IPS-18c (cell line): ENCODE measurements at regions not wholly inside any gene's neighbourhood (a gene's known extent, or its start where the extent isn't known, plus 50 kb on each side); places are given as distances from the start of the nearest gene placed in this dataset.

Experiments used
- H3K4me3 ChIP-seq: 2 replicates; pipeline ENCODE4 v1.7.0; 2013; ENCODE audit warnings: low read depth, mild to moderate bottlenecking, low read length, moderate library complexity; ENCODE audit not compliant: insufficient read depth
- H3K9me3 ChIP-seq: one replicate; pipeline ENCODE4 v1.6.1; 2013; ENCODE audit warnings: mild to moderate bottlenecking, low read length, moderate library complexity; ENCODE audit not compliant: control insufficient read depth, insufficient read depth

DNA sequence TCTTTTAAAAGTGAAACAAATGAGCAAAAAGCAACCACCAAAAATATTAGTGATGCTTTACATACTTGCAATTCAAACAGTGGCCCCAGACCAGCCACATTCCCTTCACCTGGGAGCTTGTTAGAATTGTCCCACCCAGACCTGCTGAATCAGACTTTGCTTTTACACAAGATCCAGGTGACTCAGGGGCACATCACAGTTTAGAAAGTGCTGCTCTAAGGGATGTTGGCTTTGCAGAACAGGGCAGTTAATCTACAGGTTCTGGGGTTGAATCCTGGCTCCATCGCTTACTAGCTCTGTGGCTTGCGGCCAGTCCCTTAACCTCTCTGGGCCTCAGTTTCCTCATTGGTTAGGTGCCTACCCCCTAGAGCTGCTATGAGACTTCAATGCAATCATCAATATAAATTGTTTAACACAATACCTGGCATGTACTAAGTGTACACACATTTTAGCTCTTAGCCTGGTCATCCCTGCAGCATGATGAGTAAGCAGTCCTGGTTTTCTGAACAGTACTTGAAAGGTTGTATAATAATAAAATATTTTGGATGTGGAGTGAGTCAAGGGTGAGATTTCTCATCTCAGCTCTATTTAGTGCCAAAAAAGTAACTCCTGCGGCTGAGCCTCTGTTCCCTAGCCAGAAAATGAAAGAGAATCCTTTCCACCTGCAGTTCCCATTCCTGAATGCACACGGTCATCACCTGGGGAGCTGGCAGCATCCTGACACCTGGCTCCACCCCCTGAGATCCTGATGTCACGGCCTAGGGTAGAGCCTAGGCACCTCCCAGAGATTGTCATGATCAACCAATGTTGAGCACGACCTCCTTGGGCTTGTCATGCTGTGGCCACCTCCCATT lies 162.7 kb downstream of the ANKRD60 start:
- H3K9me3 ChIP-seq = no peaks in the 10 kb centered on the region
- no peak overlapping the region for H3K4me3 ChIP-seq

DNA sequence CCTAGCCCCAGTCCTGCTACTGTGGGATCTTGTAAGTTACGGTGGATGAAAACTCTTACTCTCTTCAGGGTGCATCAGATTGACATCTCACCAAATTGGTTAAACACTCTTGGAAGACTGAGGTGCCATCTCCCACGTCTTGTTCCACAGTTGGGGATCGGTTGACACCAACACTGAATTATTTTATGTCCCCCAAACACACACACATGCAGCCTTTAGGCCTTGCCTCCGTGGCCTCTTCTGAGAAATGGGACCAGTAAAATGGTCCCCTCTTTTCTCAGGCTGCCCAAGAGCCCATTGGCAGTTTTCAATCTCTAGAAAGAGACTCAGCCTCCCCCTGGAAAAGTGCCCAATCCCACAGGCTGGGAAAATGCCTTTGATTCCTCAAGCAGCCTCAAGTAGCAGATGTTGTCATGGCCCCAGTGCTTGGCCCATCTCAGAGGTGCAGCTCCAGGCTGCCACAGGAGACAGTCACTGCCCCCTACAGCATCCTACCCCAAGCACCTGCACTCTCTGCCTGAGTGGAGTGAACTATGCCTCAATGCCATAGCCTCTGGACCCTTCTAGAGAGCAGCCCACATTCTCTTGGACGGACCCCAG lies 163.9 kb downstream of the ANKRD60 start:
- Histone ChIP-seq H3K4me3 (no peak overlapping the region), H3K9me3 (no peaks in the 10 kb centered on the region)

DNA sequence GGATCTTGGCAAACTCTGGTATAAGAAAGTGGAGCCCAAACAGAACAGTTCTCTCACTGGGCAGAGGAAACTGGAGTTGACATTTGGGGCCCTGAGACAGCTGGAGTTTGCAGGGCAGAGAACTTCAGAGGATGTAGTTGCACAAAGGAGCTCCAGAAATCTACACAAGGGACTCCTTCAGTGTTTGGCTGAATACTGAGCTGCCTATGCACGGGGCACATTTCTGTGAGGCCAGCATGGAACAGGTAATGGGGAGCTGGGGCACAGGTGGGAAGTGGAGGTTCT lies 169.3 kb downstream of the ANKRD60 start:
- no peak overlapping the region for H3K4me3 ChIP-seq
- no peaks in the 10 kb centered on the region for H3K9me3 ChIP-seq

DNA sequence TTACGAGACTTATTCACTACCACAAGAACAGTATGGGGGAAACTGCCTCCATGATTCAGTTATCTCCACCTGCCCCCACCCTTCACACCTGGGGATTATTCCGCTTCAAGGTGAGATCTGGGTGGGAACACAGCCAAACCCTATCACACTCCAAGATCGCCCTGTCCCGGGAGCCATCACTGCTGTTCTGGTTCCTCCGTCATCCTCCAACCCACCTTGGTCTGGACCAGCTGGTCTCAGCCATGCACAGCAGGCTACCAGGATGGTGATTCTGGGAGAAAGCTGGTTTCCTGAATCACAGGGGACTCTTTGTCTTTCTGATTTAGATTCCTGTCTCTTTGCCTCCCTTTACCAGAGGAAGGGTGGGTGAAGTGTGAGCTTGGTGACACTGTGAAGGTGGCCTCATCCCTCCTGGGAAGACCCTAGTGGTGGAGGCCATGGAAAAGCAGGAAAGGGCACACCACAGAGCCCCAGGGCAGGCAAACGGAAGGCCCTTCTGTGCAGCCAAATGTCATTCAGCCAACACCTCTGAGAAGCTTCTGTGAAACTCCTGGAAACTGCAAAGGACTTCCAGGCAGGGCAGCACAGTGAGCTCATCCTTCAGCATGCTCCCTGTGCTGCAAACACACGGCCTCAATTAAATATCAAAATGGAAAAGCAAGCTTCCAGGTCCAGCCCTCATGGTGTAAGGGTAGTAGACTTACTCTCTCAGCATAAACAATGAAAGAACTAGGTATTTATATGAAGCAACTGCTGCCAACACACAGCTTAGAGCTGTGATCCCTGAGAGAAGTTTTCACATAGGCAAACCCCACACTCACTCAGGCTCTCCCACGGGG lies 169.8 kb downstream of the ANKRD60 start:
- no peak overlapping the region for H3K4me3 ChIP-seq
- H3K9me3 ChIP-seq = no peaks in the 10 kb centered on the region

- Histone ChIP-seq H3K9me3 (no peaks in the 10 kb centered on the region), H3K4me3 (no peak overlapping the region)
These were observed 171.3 kb downstream of the ANKRD60 start for GRCh38 chr20:58056921-58057686.

DNA sequence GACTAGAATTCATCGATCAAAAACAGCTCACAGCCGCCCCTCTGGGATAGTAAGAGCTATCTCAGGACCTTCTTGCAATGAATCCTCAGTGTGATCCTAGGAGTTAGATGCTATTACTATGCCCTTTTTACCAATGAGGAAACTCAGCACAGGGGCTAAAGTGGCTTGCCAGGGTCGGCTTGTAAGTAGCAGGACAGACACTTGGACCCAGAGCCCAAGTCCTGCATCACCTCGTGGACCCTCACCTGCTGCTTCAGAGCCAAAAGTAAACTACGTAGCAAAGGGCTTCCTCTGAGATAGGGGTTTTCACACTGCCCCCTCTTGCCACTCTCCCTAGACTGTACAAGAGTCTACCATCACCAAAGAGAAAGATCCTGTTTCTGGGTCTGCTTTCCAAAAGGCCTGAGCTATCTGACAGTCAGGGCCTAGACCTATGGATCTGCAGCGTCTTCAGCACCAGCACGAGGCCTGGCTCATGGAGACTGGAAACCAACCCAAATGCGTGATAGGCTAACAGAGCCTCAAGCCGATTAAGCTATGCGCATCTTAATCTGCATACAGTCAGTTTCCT lies 172.3 kb downstream of the ANKRD60 start:
- H3K9me3 ChIP-seq = no peaks in the 10 kb centered on the region
- H3K4me3 ChIP-seq = no peak overlapping the region

GRCh38 chr20:58054780-58055373 lies 173.6 kb downstream of the ANKRD60 start:
- no peak overlapping the region for H3K4me3 ChIP-seq
- no peaks in the 10 kb centered on the region for H3K9me3 ChIP-seq

- Histone ChIP-seq H3K4me3 (no peak overlapping the region), H3K9me3 (no peaks in the 10 kb centered on the region)
These were observed 174.2 kb downstream of the ANKRD60 start for GRCh38 chr20:58054082-58054779.

DNA sequence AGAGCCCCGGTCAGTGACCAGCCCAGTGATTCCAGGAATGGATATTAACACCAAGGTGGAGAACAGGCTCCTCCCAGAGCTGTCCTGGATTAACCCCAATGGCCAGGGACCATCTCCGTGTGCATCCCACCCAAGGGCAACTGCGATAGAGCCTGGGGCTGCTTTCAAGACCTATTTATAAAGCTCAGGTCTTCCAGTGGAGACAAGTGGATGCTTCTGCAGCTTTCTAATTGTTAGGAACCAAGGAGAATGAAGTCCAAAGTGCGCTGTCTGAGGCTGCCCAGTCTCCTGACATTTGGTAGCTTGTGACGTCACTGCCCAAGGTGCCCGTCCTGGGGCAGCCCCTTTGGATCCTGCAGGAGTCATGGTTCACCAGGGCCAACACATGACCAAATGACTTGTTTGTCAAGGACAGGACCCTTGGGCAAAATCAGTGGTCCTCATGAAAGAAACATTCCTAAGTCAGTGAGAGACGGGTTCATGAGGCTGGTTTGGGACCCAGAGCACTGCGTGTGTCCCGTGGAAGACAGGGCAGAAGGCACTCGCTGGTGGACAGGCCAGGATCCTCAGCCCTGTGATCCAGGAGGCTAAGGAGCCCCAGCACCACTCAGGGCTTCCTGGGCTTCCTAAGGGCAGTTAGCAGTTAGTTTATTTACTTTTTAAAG lies 174.9 kb downstream of the ANKRD60 start:
- Histone ChIP-seq H3K9me3 (no peaks in the 10 kb centered on the region), H3K4me3 (no peak overlapping the region)

GRCh38 chr20:58051367-58051766 lies 177.1 kb downstream of the ANKRD60 start:
- H3K9me3 ChIP-seq = no peaks in the 10 kb centered on the region
- no peak overlapping the region for H3K4me3 ChIP-seq

- H3K4me3 ChIP-seq = no peak overlapping the region
- no peaks in the 10 kb centered on the region for H3K9me3 ChIP-seq
These were observed 180.3 kb downstream of the ANKRD60 start for GRCh38 chr20:58048096-58048702.

- H3K9me3 ChIP-seq = no peaks in the 10 kb centered on the region
- H3K4me3 ChIP-seq = no peak overlapping the region
These were observed 182.1 kb downstream of the ANKRD60 start for GRCh38 chr20:58046311-58046710.

DNA sequence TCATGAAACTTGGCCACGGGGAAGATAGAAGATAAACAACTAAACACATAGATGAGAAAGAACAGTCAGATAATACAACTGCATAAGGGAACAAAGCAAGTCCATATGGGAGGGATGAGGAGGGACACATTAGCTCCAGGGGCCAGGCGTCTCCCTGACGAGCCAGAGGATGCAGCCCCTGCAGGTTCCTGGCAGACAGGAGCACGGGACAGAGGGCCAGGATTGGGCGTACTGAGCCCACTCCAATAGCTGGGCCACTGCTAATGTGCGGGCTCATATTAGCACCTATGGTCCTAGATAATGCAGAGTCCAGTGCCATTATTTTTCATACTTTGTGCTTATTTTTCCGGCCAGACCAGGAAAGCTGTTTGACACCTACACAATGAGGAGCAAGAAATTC lies 182.9 kb downstream of the ANKRD60 start:
- no peaks in the 10 kb centered on the region for H3K9me3 ChIP-seq
- no peak overlapping the region for H3K4me3 ChIP-seq

DNA sequence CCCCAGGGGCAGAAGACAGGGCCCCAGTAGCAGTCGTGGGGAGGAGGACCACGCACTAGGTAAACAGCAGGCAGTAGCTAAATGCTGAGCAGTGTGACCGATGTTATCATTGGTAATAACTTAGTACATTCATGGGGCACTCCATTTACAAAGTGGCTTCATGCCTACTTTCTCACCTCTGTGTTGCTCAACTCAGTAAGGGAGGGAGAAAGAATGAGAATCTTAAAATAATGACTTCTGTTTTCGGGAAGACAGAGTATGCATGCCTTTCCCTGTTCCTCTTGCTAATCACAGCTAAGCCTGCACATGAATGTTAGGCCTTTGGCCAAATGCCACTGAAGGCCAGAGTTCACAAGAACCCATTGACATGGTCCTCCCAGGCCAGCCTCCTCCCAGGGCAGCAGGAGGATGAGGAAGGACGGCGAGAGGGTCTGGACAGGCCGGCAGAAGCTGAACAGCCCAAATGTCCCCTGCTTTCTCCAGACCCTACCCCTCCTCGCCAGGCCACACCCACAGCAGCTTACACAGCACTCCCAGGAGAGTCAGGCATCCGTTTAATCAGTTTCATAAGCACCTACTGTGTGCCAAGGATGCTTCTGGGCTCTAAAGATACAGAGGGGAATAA lies 183.4 kb downstream of the ANKRD60 start:
- H3K9me3 ChIP-seq = no peaks in the 10 kb centered on the region
- H3K4me3 ChIP-seq = no peak overlapping the region

GRCh38 chr20:58044286-58044685 lies 184.2 kb downstream of the ANKRD60 start:
- no peaks in the 10 kb centered on the region for H3K9me3 ChIP-seq
- no peak overlapping the region for H3K4me3 ChIP-seq
